ENCODE measurements at regions not wholly inside any gene's neighbourhood (a gene's known extent, or its start where the extent isn't known, plus 50 kb on each side); places are given as distances from the start of the nearest gene placed in this dataset.

DNA sequence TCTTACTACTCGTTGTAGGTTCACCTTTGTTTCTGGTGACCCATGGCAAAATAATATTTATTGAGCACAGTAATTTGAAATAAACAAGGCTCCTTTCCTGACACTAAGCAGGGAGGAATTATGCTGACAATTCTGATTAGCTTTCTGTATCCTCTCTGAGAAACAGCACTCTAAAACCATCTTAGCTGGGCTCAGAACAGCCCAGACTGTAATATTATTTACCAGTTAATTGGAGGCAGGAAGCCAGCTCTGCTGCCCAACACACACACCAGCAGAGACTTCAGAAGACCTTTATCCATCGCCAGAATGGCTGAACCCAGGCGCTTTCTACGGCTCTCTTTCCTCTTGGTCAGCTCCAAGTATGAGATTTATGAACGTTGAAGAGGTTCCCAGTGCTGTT is 77.6 kb upstream of the FMN2 start:
- TF ChIP-seq, protein P1, sequence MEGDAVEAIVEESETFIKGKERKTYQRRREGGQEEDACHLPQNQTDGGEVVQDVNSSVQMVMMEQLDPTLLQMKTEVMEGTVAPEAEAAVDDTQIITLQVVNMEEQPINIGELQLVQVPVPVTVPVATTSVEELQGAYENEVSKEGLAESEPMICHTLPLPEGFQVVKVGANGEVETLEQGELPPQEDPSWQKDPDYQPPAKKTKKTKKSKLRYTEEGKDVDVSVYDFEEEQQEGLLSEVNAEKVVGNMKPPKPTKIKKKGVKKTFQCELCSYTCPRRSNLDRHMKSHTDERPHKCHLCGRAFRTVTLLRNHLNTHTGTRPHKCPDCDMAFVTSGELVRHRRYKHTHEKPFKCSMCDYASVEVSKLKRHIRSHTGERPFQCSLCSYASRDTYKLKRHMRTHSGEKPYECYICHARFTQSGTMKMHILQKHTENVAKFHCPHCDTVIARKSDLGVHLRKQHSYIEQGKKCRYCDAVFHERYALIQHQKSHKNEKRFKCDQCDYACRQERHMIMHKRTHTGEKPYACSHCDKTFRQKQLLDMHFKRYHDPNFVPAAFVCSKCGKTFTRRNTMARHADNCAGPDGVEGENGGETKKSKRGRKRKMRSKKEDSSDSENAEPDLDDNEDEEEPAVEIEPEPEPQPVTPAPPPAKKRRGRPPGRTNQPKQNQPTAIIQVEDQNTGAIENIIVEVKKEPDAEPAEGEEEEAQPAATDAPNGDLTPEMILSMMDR (conservative IDR thresholded peaks at IDR 0.05; ENCODE audit: low read length) = no peak
- TF ChIP-seq EZH2phosphoT487 (IDR thresholded peaks at IDR 0.05; ENCODE audit: borderline replicate concordance, low read depth, low read length) = no peak

Data from OCI-LY7 (cell line).